K562 (cell line): ENCODE measurements at regions not wholly inside any gene's neighbourhood (a gene's known extent, or its start where the extent isn't known, plus 50 kb on each side); places are given as distances from the start of the nearest gene placed in this dataset.
A peak's percentile ranks its signal among the peaks of the same experiment; 100 is the strongest.

ENCODE experiments used
- ATAC-seq: fragments of 200-7000 bp; cut with Tn5 transposase; 3 replicates; pipeline ENCODE4 v1.9.1; 2020; ENCODE audit warnings: moderate library complexity
- BruUV-seq: library from RNA; stranded (reverse); fragments of 400-500 nt; replicated peaks from 2 replicates; lab custom pipeline; 2021; lab: Mats Ljungman, UMichigan
- CTCF ChIA-PET: fragments of 300-600 bp; formaldehyde crosslinking; extraction: SDS; loops from one replicate; lab custom pipeline; 2021; ENCODE audit warnings: low intra/inter-chr PET ratio; lab: Yijun Ruan, JAX
- POLR2A ChIA-PET: fragments of 300-600, 350-650 bp; sonication (Branson Sonifier 250); formaldehyde crosslinking; extraction: SDS; loops from one replicate; lab custom pipeline; 2021; ENCODE audit warnings: antibody characterized with exemption, inconsistent platforms; lab: Yijun Ruan, JAX
- DNase-seq, 4 experiments: peaks; one replicate each; pipeline versions ENCODE4 v3.0.0 to v3.0.0-alpha.2; 2011 to 2018; ENCODE audit warnings: low spot score in 3 of 4, mixed read lengths in 3 of 4; ENCODE audit errors: extremely low read depth in 1 of 4
- FAIRE-seq: peaks from 2 replicates; lab custom pipeline; 2011; peaks lifted over from hg19 to GRCh38; lab: Jason Lieb, UNC
- H2AFZ ChIP-seq: 2 replicates; pipeline ENCODE4 v1.6.0; 2011; ENCODE audit warnings: low read depth, low read length, control low read depth, inconsistent platforms
- H3K27ac ChIP-seq: fragments of 200-600 bp; 3 replicates; pipeline ENCODE4 v1.8.0; 2011; ENCODE audit warnings: low read depth, mild to moderate bottlenecking, control low read depth, inconsistent platforms, low read length, moderate library complexity, mixed read lengths; ENCODE audit errors: extremely low read depth
- H3K27me3 ChIP-seq, 2 experiments: fragments of 300-600 bp in 1 of 2; 2 replicates in 1 of 2; 3 replicates in 1 of 2; pipeline versions ENCODE4 v1.6.0 to v1.8.0; 2011; ENCODE audit warnings: inconsistent platforms in 2 of 2, low read length in 2 of 2, mild to moderate bottlenecking in 1 of 2, mixed read lengths in 1 of 2, moderate library complexity in 1 of 2; ENCODE audit not compliant: control insufficient read depth in 2 of 2, insufficient read depth in 2 of 2
- H3K36me3 ChIP-seq: fragments of 300-600 bp; 3 replicates; pipeline ENCODE4 v1.8.0; 2011; ENCODE audit warnings: mild to moderate bottlenecking, low read length, inconsistent platforms; ENCODE audit not compliant: control insufficient read depth, insufficient read depth
- H3K4me1 ChIP-seq, 2 experiments: fragments of 200-600 bp in 1 of 2; replicated peaks in 1 of 2; 2 replicates in 1 of 2; 3 replicates in 1 of 2; pipeline versions ENCODE4 v1.5.1 to v1.8.0; 2011; ENCODE audit warnings: inconsistent platforms in 2 of 2, low read length in 2 of 2, mild to moderate bottlenecking in 1 of 2, mixed read lengths in 1 of 2, moderate library complexity in 1 of 2; ENCODE audit not compliant: control insufficient read depth in 2 of 2, insufficient read depth in 2 of 2
- H3K4me2 ChIP-seq: 2 replicates; pipeline ENCODE4 v1.6.1; 2011; ENCODE audit warnings: low read length, control low read depth, inconsistent platforms, mixed read lengths; ENCODE audit not compliant: insufficient read depth
- H3K4me3 ChIP-seq: fragments of 200-600 bp; sonication (generic), shearing (Covaris generic); 2 replicates; pipeline ENCODE4 v1.5.1; 2016; ENCODE audit warnings: control low read depth, inconsistent platforms
- H3K79me2 ChIP-seq: fragments of 200-600 bp; 3 replicates; pipeline ENCODE4 v1.8.0; 2011; ENCODE audit warnings: low read length, inconsistent platforms; ENCODE audit not compliant: control insufficient read depth, insufficient read depth
- H3K9ac ChIP-seq, 2 experiments: 2 replicates each; pipeline versions ENCODE4 v1.6.0 to v1.6.1; 2011; ENCODE audit warnings: low read depth in 2 of 2, low read length in 2 of 2, control low read depth in 1 of 2, inconsistent platforms in 1 of 2, mild to moderate bottlenecking in 1 of 2, mixed read lengths in 1 of 2; ENCODE audit not compliant: insufficient read depth in 1 of 2
- H3K9me1 ChIP-seq: one replicate; pipeline ENCODE4 v1.6.0; 2011; ENCODE audit warnings: inconsistent platforms, mild to moderate bottlenecking, low read length, moderate library complexity; ENCODE audit not compliant: control insufficient read depth, insufficient read depth
- H3K9me3 ChIP-seq: replicated peaks from 2 replicates; pipeline ENCODE4 v1.5.1; 2011; ENCODE audit warnings: low read depth, low read length, inconsistent platforms; ENCODE audit not compliant: control insufficient read depth, insufficient read depth
- H4K20me1 ChIP-seq: replicated peaks from 2 replicates; pipeline ENCODE4 v1.6.1; 2011; ENCODE audit warnings: low read length, inconsistent platforms, mixed read lengths; ENCODE audit not compliant: control insufficient read depth, insufficient read depth
- C11orf30 ChIP-seq: fragments of 450-650 bp; IDR thresholded peaks from 2 replicates; pipeline ENCODE4 v1.6.1; 2016; ENCODE audit warnings: low read depth, mild to moderate bottlenecking
- HDAC2 ChIP-seq: fragments of 450-650 bp; IDR thresholded peaks from 2 replicates; pipeline ENCODE4 v1.6.1; 2016; ENCODE audit warnings: mild to moderate bottlenecking
- KLF13 ChIP-seq: fragments of 450-650 bp; IDR thresholded peaks from 2 replicates; pipeline ENCODE4 v1.6.1; 2016; ENCODE audit warnings: missing genetic modification characterization, low read depth, mild to moderate bottlenecking, missing compliant biosample characterization, moderate library complexity, borderline replicate concordance
- MAFF ChIP-seq: IDR thresholded peaks from 2 replicates; pipeline ENCODE4 v1.6.1; 2012; ENCODE audit warnings: low read length, improper control_type of control experiment
- MAFG ChIP-seq: fragments of 450-650 bp; conservative IDR thresholded peaks from 2 replicates; pipeline ENCODE4 v1.6.1; 2016; ENCODE audit warnings: missing genetic modification characterization, missing compliant biosample characterization
- MAFK ChIP-seq: IDR thresholded peaks from 2 replicates; pipeline ENCODE4 v1.6.1; 2011; ENCODE audit warnings: low read length, improper control_type of control experiment
- NCOA1 ChIP-seq: fragments of 450-650 bp; IDR thresholded peaks from 2 replicates; pipeline ENCODE4 v1.6.1; 2016; ENCODE audit warnings: low read depth
- PHB2 ChIP-seq: fragments of 450-650 bp; IDR thresholded peaks from 2 replicates; pipeline ENCODE4 v1.6.1; 2017; ENCODE audit warnings: low read depth
- SMARCB1 ChIP-seq: IDR thresholded peaks from 2 replicates; pipeline ENCODE4 v1.6.1; 2011; ENCODE audit warnings: improper control_type of control experiment, low read depth; ENCODE audit not compliant: insufficient read length
- SNAPC5 ChIP-seq: fragments of 250-450 bp; sonication (Bioruptor Pico); IDR thresholded peaks from 2 replicates; pipeline ENCODE4 v1.8.0; 2021; ENCODE audit warnings: moderate library complexity, mild to moderate bottlenecking, inconsistent platforms
- ZNF24 ChIP-seq: fragments of 450-650 bp; IDR thresholded peaks from 2 replicates; pipeline ENCODE4 v1.6.1; 2016
- ZNF280A ChIP-seq: fragments of 450-650 bp; IDR thresholded peaks from 2 replicates; pipeline ENCODE4 v1.6.1; 2018; ENCODE audit warnings: mild to moderate bottlenecking, low read depth; ENCODE audit not compliant: partially characterized antibody
- WGBS: fragments of 100-300 bp; shearing (Covaris generic); methylation state at CpG from one replicate; pipeline ENCODE4 v1.1.6; 2016; ENCODE audit warnings: low coverage, mixed read lengths; ENCODE audit not compliant: insufficient coverage; ENCODE audit errors: missing lambda C conversion rate; 5-methylcytosine and 5-hydroxymethylcytosine counted together
- in situ Hi-C: fragments of 300-500 bp; cut with MboI; formaldehyde crosslinking; loops from 4 replicates; pipeline ENCODE4 v1.15.0; 2018; ENCODE audit warnings: inconsistent platforms, mixed read lengths
- intact Hi-C: fragments of 100-400 bp; cut with micrococcal nuclease; formaldehyde crosslinking; loops from 2 replicates; pipeline ENCODE4 v1.14.2; 2022

GRCh38 chr18:27331606-27332005 is 146.5 kb upstream of the CHST9 start:
- Histone ChIP-seq H3K4me1 (no peaks in the 10 kb centered on the region), H3K9me1 (no peaks in the 10 kb centered on the region), H2AFZ (no peak overlapping the region), H3K79me2 (no peaks in the 10 kb centered on the region), H3K27ac (no peak overlapping the region), H3K36me3 (no peaks in the 10 kb centered on the region), H3K4me2 (no peak overlapping the region), H3K4me3 (no peak overlapping the region), H3K9me3 (no peaks in the 10 kb centered on the region), H3K9ac (no peak overlapping the region), H4K20me1 (no peaks in the 10 kb centered on the region), H3K27me3 (no peaks in the 10 kb centered on the region)
- TF ChIP-seq ZNF24: no peak
- no peak for TF ChIP-seq HDAC2
- no peak for TF ChIP-seq ZNF280A
- peak; percentile 51; the same call in 1 of the 2 replicates for TF ChIP-seq C11orf30
- peak; percentile 42; the same call in 1 of the 2 replicates for TF ChIP-seq MAFG (tag)
- TF ChIP-seq PHB2: no peak
- TF ChIP-seq SMARCB1: no peak
- TF ChIP-seq KLF13: no peak
- TF ChIP-seq SNAPC5: no peak
- no peak for TF ChIP-seq NCOA1
- peak; percentile 43; the same call in 1 of the 2 replicates for TF ChIP-seq MAFF
- TF ChIP-seq MAFK: 0 out of 2 replicates have a peak, but pooled peaks have one; percentile 56
- no peak for ATAC-seq
- BruUV-seq: no TSS peak
- in situ Hi-C loops: no loop called here
- intact Hi-C loops: loop anchor here (10.0 kb wide), 1 partner anchor 83 kb away; no protein-coding TSS in a partner anchor
- no peak for DNase-seq
- POLR2A ChIA-PET: no interaction called here
- FAIRE-seq: no peak
- WGBS: 0% methylated on average over 1 of the region's 1 CpG
- CTCF ChIA-PET: no interaction called here
